ENCODE measurements at regions not wholly inside any gene's neighbourhood (a gene's known extent, or its start where the extent isn't known, plus 50 kb on each side); places are given as distances from the start of the nearest gene placed in this dataset.
A peak's percentile ranks its signal among the peaks of the same experiment; 100 is the strongest.

GRCh38 chr11:28701760-28702449 lies 593.7 kb downstream of the METTL15 start:
- H3K36me3 Mint-ChIP-seq (ENCODE audit: insufficient read depth, unreplicated experiment) = peaks cover 9% of the 10 kb centered on the region
- no TSS peak for BruUV-seq (replicated peaks)
- peak overlapping the region; percentile 57 for H3K4me3 Mint-ChIP-seq (ENCODE audit: low read depth, unreplicated experiment)
- no peaks in the 10 kb centered on the region for H3K27me3 Mint-ChIP-seq (ENCODE audit: unreplicated experiment)
- CTCF ChIA-PET = interaction anchor here (0.6 to 1.6 kb wide), 5 partner anchors 36 to 458 kb away, joined by 3 to 7 read pairs (median 3); no protein-coding TSS in a partner anchor
- peak overlapping the region; percentile 94 for H3K27ac Mint-ChIP-seq (ENCODE audit: unreplicated experiment)
- peaks cover 87% of the 10 kb centered on the region for H3K4me1 Mint-ChIP-seq (ENCODE audit: low read depth, unreplicated experiment)
- H3K9me3 Mint-ChIP-seq (ENCODE audit: low read depth, unreplicated experiment) = peaks cover 6% of the 10 kb centered on the region
- intact Hi-C loops (cut with micrococcal nuclease; ENCODE audit: unreplicated experiment) = loop anchor here (1.0 to 10.0 kb wide), 8 partner anchors 35 to 630 kb away; no protein-coding TSS in a partner anchor
- DNase-seq = peak; percentile 82
- no peak for TF ChIP-seq CTCF (IDR thresholded peaks at IDR 0.05; ENCODE audit: unreplicated experiment)

- no peak for TF ChIP-seq CTCF (IDR thresholded peaks at IDR 0.05; ENCODE audit: unreplicated experiment)
- CTCF ChIA-PET = interaction anchor here (1.1 to 1.5 kb wide), 2 partner anchors 136 to 321 kb away, joined by 3 read pairs; no protein-coding TSS in a partner anchor
- Mint-ChIP-seq H3K27me3 (ENCODE audit: unreplicated experiment) (no peaks in the 10 kb centered on the region), H3K4me3 (ENCODE audit: low read depth, unreplicated experiment) (no peak overlapping the region), H3K9me3 (ENCODE audit: low read depth, unreplicated experiment) (peaks cover 2% of the 10 kb centered on the region), H3K27ac (ENCODE audit: unreplicated experiment) (peak overlapping the region; percentile 46), H3K4me1 (ENCODE audit: low read depth, unreplicated experiment) (peaks cover 89% of the 10 kb centered on the region), H3K36me3 (ENCODE audit: insufficient read depth, unreplicated experiment) (peaks cover 14% of the 10 kb centered on the region)
- intact Hi-C loops (cut with micrococcal nuclease; ENCODE audit: unreplicated experiment) = loop anchor here (5.0 to 10.0 kb wide), 6 partner anchors 38 to 1002 kb away; no protein-coding TSS in a partner anchor
- DNase-seq = no peak
- no TSS peak for BruUV-seq (replicated peaks)
These were observed 591.5 kb downstream of the METTL15 start for GRCh38 chr11:28699701-28700100.

- DNase-seq = peak; percentile 68
- intact Hi-C loops (cut with micrococcal nuclease; ENCODE audit: unreplicated experiment) = loop anchor here (1.0 to 5.0 kb wide), 2 partner anchors 138 to 1001 kb away; no protein-coding TSS in a partner anchor
- Mint-ChIP-seq H3K27me3 (ENCODE audit: unreplicated experiment) (no peaks in the 10 kb centered on the region), H3K36me3 (ENCODE audit: insufficient read depth, unreplicated experiment) (peaks cover 14% of the 10 kb centered on the region), H3K4me1 (ENCODE audit: low read depth, unreplicated experiment) (peaks cover 74% of the 10 kb centered on the region), H3K4me3 (ENCODE audit: low read depth, unreplicated experiment) (no peak overlapping the region), H3K9me3 (ENCODE audit: low read depth, unreplicated experiment) (peaks cover 2% of the 10 kb centered on the region), H3K27ac (ENCODE audit: unreplicated experiment) (peak overlapping the region; percentile 81)
- no TSS peak for BruUV-seq (replicated peaks)
- CTCF ChIA-PET = no interaction called here
- peak; percentile 90 for TF ChIP-seq CTCF (IDR thresholded peaks at IDR 0.05; ENCODE audit: unreplicated experiment)
These were observed 590.0 kb downstream of the METTL15 start for GRCh38 chr11:28697920-28698827.

- peaks cover 5% of the 10 kb centered on the region for H3K36me3 Mint-ChIP-seq (ENCODE audit: insufficient read depth, unreplicated experiment)
- no peak for TF ChIP-seq CTCF (IDR thresholded peaks at IDR 0.05; ENCODE audit: unreplicated experiment)
- CTCF ChIA-PET = no interaction called here
- intact Hi-C loops (cut with micrococcal nuclease; ENCODE audit: unreplicated experiment) = loop anchor here (5.0 kb wide), 1 partner anchor 999 kb away; no protein-coding TSS in a partner anchor
- no TSS peak for BruUV-seq (replicated peaks)
- H3K4me3 Mint-ChIP-seq (ENCODE audit: low read depth, unreplicated experiment) = no peak overlapping the region
- no peaks in the 10 kb centered on the region for H3K27me3 Mint-ChIP-seq (ENCODE audit: unreplicated experiment)
- H3K27ac Mint-ChIP-seq (ENCODE audit: unreplicated experiment) = peak overlapping the region; percentile 78
- peaks cover 2% of the 10 kb centered on the region for H3K9me3 Mint-ChIP-seq (ENCODE audit: low read depth, unreplicated experiment)
- no peak for DNase-seq
- H3K4me1 Mint-ChIP-seq (ENCODE audit: low read depth, unreplicated experiment) = peaks cover 58% of the 10 kb centered on the region
These were observed 588.4 kb downstream of the METTL15 start for GRCh38 chr11:28696591-28696990.

All from Calu3 (cell line).